ENCODE measurements at regions not wholly inside any gene's neighbourhood (a gene's known extent, or its start where the extent isn't known, plus 50 kb on each side); places are given as distances from the start of the nearest gene placed in this dataset.

- DNase-seq (ENCODE audit: low spot score) (no peak), ATAC-seq (no peak)
- CTCF ChIA-PET: no interaction called here
- Mint-ChIP-seq H3K4me1 (no peaks in the 10 kb centered on the region), H3K36me3 (peaks cover 23% of the 10 kb centered on the region), H3K9me3 (peaks cover 40% of the 10 kb centered on the region), H3K27me3 (ENCODE audit: low read depth) (peaks cover 7% of the 10 kb centered on the region; the same call in 1 of the 2 replicates), H3K27ac (no peak overlapping the region), H3K4me3 (no peak overlapping the region)
- TF ChIP-seq NR3C1 (CRISPR knock-in tag; conservative IDR thresholded peaks at IDR 0.05; ENCODE audit: low read depth) (no peak), ZMAT4 (CRISPR knock-in tag; IDR thresholded peaks at IDR 0.05) (no peak), JUN (CRISPR knock-in tag; IDR thresholded peaks at IDR 0.05) (no peak), ZNF219 (CRISPR knock-in tag; IDR thresholded peaks at IDR 0.05; ENCODE audit: borderline replicate concordance) (no peak), CTCF (IDR thresholded peaks at IDR 0.05) (no peak), ETV6 (CRISPR knock-in tag; IDR thresholded peaks at IDR 0.05) (no peak), MXD4 (CRISPR knock-in tag; IDR thresholded peaks at IDR 0.05; ENCODE audit: borderline replicate concordance) (no peak), TCF7 (CRISPR knock-in tag; IDR thresholded peaks at IDR 0.05; ENCODE audit: low read depth) (no peak), ATF3 (CRISPR knock-in tag; conservative IDR thresholded peaks at IDR 0.05) (no peak), HMGA2 (CRISPR knock-in tag; IDR thresholded peaks at IDR 0.05) (no peak)
- TF ChIP-seq, protein P1, sequence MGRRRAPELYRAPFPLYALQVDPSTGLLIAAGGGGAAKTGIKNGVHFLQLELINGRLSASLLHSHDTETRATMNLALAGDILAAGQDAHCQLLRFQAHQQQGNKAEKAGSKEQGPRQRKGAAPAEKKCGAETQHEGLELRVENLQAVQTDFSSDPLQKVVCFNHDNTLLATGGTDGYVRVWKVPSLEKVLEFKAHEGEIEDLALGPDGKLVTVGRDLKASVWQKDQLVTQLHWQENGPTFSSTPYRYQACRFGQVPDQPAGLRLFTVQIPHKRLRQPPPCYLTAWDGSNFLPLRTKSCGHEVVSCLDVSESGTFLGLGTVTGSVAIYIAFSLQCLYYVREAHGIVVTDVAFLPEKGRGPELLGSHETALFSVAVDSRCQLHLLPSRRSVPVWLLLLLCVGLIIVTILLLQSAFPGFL (CRISPR knock-in tag; IDR thresholded peaks at IDR 0.05; ENCODE audit: borderline replicate concordance): no peak
- POLR2A ChIA-PET: no interaction called here
Measured at GRCh38 chr3:74165211-74165610, 449.2 kb downstream of the CNTN3 start.

DNA sequence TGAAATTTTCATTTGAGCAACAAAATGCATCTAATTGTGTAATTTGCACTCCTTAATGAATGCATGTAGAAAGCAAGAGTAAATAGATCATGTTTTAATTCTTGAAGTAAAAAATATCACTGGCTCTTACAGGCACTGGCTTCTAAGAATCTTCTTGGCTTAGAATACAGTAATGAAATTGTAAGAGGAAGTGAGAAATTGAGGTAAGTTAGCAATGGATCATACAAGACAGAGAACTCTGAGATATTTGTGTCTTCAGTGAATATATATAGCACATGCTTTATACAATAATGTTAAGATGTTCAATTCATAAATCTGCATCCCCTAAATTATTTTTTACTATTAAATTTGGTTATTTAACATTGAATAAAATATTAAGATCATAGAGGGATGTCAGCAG is 465.0 kb downstream of the CNTN3 start:
- no peaks in the 10 kb centered on the region for H3K4me1 Mint-ChIP-seq
- DNase-seq (ENCODE audit: low spot score) (no peak), ATAC-seq (no peak)
- H3K36me3 Mint-ChIP-seq: no peaks in the 10 kb centered on the region
- POLR2A ChIA-PET: no interaction called here
- H3K4me3 Mint-ChIP-seq: no peak overlapping the region
- CTCF ChIA-PET: no interaction called here
- peaks cover 8% of the 10 kb centered on the region for H3K9me3 Mint-ChIP-seq
- no peak overlapping the region for H3K27ac Mint-ChIP-seq
- H3K27me3 Mint-ChIP-seq (ENCODE audit: low read depth): no peaks in the 10 kb centered on the region
- no peak for TF ChIP-seq IRF2 (CRISPR knock-in tag; IDR thresholded peaks at IDR 0.05; ENCODE audit: borderline replicate concordance, low read depth)
- TF ChIP-seq KAT7 (CRISPR knock-in tag; IDR thresholded peaks at IDR 0.05; ENCODE audit: borderline replicate concordance): no peak
- TF ChIP-seq STAT6 (CRISPR knock-in tag; conservative IDR thresholded peaks at IDR 0.05; ENCODE audit: low read depth): no peak
- TF ChIP-seq ARID4B (CRISPR knock-in tag; IDR thresholded peaks at IDR 0.05; ENCODE audit: borderline replicate concordance): no peak
- no peak for TF ChIP-seq RORB (CRISPR knock-in tag; IDR thresholded peaks at IDR 0.05)
- no peak for TF ChIP-seq CDX4 (CRISPR knock-in tag; IDR thresholded peaks at IDR 0.05; ENCODE audit: borderline replicate concordance)
- no peak for TF ChIP-seq ATF3 (CRISPR knock-in tag; conservative IDR thresholded peaks at IDR 0.05)
- TF ChIP-seq MXD4 (CRISPR knock-in tag; IDR thresholded peaks at IDR 0.05; ENCODE audit: borderline replicate concordance): no peak
- TF ChIP-seq NR3C1 (CRISPR knock-in tag; conservative IDR thresholded peaks at IDR 0.05; ENCODE audit: low read depth): no peak
- no peak for TF ChIP-seq MYBL2 (CRISPR knock-in tag; IDR thresholded peaks at IDR 0.05)
- TF ChIP-seq ERG (CRISPR knock-in tag; IDR thresholded peaks at IDR 0.05): no peak
